MM.1S (cell line): ENCODE measurements at regions not wholly inside any gene's neighbourhood (a gene's known extent, or its start where the extent isn't known, plus 50 kb on each side); places are given as distances from the start of the nearest gene placed in this dataset.

Source experiments
- CTCF ChIP-seq: fragments of 300-600 bp; sonication (generic); IDR thresholded peaks from 2 replicates; pipeline ENCODE4 v1.5.1; 2016; ENCODE audit warnings: antibody characterized with exemption, low read length, mixed read lengths
- EZH2 ChIP-seq: fragments of 300-600 bp; sonication (generic); optimal IDR thresholded peaks from 2 replicates; pipeline ENCODE3; 2017; ENCODE audit warnings: low read depth, mild to moderate bottlenecking, antibody characterized with exemption, low read length, mixed read lengths

- no peak for TF ChIP-seq CTCF
- TF ChIP-seq EZH2, result no peak
These were observed 51.0 kb upstream of the NFIL3 start for GRCh38 chr9:91474656-91475055.
